ENCODE measurements at regions not wholly inside any gene's neighbourhood (a gene's known extent, or its start where the extent isn't known, plus 50 kb on each side); places are given as distances from the start of the nearest gene placed in this dataset.

- TF ChIP-seq SMC3 (conservative IDR thresholded peaks at IDR 0.05; ENCODE audit: insufficient read depth, low read depth, low read length): no peak
- no peak for TF ChIP-seq REST (IDR thresholded peaks at IDR 0.05; ENCODE audit: borderline replicate concordance)
- no peak for TF ChIP-seq REST (CRISPR knock-in tag; IDR thresholded peaks at IDR 0.05; ENCODE audit: low read depth)
- TF ChIP-seq, protein P1, sequence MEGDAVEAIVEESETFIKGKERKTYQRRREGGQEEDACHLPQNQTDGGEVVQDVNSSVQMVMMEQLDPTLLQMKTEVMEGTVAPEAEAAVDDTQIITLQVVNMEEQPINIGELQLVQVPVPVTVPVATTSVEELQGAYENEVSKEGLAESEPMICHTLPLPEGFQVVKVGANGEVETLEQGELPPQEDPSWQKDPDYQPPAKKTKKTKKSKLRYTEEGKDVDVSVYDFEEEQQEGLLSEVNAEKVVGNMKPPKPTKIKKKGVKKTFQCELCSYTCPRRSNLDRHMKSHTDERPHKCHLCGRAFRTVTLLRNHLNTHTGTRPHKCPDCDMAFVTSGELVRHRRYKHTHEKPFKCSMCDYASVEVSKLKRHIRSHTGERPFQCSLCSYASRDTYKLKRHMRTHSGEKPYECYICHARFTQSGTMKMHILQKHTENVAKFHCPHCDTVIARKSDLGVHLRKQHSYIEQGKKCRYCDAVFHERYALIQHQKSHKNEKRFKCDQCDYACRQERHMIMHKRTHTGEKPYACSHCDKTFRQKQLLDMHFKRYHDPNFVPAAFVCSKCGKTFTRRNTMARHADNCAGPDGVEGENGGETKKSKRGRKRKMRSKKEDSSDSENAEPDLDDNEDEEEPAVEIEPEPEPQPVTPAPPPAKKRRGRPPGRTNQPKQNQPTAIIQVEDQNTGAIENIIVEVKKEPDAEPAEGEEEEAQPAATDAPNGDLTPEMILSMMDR (IDR thresholded peaks at IDR 0.05 in 2 of 3, conservative IDR thresholded peaks at IDR 0.05 in 1 of 3; ENCODE audit: insufficient read depth in 2 of 3, low read depth in 1 of 3, low read length in 3 of 3): no peak
- TF ChIP-seq SMAD1 (IDR thresholded peaks at IDR 0.05; ENCODE audit: low read depth, low read length, partially characterized antibody): no peak
- TF ChIP-seq HDAC6 (IDR thresholded peaks at IDR 0.05; ENCODE audit: low read depth, low read length): no peak
- TF ChIP-seq TAF1 (IDR thresholded peaks at IDR 0.05; ENCODE audit: control insufficient read depth, extremely low read depth, insufficient read depth, low read length, severe bottlenecking): no peak
- no peak for TF ChIP-seq ZNF707 (CRISPR knock-in tag; conservative IDR thresholded peaks at IDR 0.05)
- no peak for TF ChIP-seq ETS1 (conservative IDR thresholded peaks at IDR 0.05; ENCODE audit: control insufficient read depth, low read depth, low read length)
- no peak for TF ChIP-seq NR0B1 (IDR thresholded peaks at IDR 0.05; ENCODE audit: partially characterized antibody)
- no peak for TF ChIP-seq ZC3H11A (IDR thresholded peaks at IDR 0.05; ENCODE audit: low read depth, low read length)
These were observed 181.2 kb upstream of the IL12A start for GRCh38 chr3:159807137-159808040.
